Ishikawa (cell line): ENCODE measurements at regions not wholly inside any gene's neighbourhood (a gene's known extent, or its start where the extent isn't known, plus 50 kb on each side); places are given as distances from the start of the nearest gene placed in this dataset.

Experiments
- CEBPB ChIP-seq: IDR thresholded peaks from 2 replicates; pipeline ENCODE4 v1.6.1; 2012
- CREB1 ChIP-seq: IDR thresholded peaks from 2 replicates; pipeline ENCODE4 v1.6.1; 2012; ENCODE audit warnings: low read depth
- EGR1 ChIP-seq: IDR thresholded peaks from 2 replicates; pipeline ENCODE4 v1.6.1; 2012
- EP300 ChIP-seq: IDR thresholded peaks from 2 replicates; pipeline ENCODE4 v1.6.1; 2012; ENCODE audit warnings: borderline replicate concordance
- FOXM1 ChIP-seq: IDR thresholded peaks from 2 replicates; pipeline ENCODE4 v1.6.1; 2012; ENCODE audit warnings: low read depth, borderline replicate concordance
- MAX ChIP-seq: IDR thresholded peaks from 2 replicates; pipeline ENCODE4 v1.6.1; 2012
- NFIC ChIP-seq: IDR thresholded peaks from 2 replicates; pipeline ENCODE4 v1.6.1; 2012
- RAD21 ChIP-seq: IDR thresholded peaks from 2 replicates; pipeline ENCODE4 v1.6.1; 2012; ENCODE audit warnings: low read depth
- REST ChIP-seq: IDR thresholded peaks from 2 replicates; pipeline ENCODE4 v1.6.1; 2012; ENCODE audit warnings: low read depth, mild to moderate bottlenecking
- TAF1 ChIP-seq: IDR thresholded peaks from 2 replicates; pipeline ENCODE4 v1.6.1; 2012; ENCODE audit warnings: low read depth, mild to moderate bottlenecking
- TCF12 ChIP-seq: IDR thresholded peaks from 2 replicates; pipeline ENCODE4 v1.6.1; 2012; ENCODE audit warnings: low read depth
- TEAD4 ChIP-seq: IDR thresholded peaks from 2 replicates; pipeline ENCODE4 v1.6.1; 2012
- USF1 ChIP-seq: IDR thresholded peaks from 2 replicates; pipeline ENCODE4 v1.6.1; 2012
- YY1 ChIP-seq: IDR thresholded peaks from 2 replicates; pipeline ENCODE4 v1.6.1; 2012; ENCODE audit warnings: low read depth
- ZBTB7A ChIP-seq: IDR thresholded peaks from 2 replicates; pipeline ENCODE4 v1.6.1; 2012; ENCODE audit warnings: low read depth

- TF ChIP-seq RAD21 (no peak), TEAD4 (no peak), USF1 (no peak), CREB1 (no peak), EGR1 (no peak)
These were observed 986.1 kb upstream of the FLRT2 start for GRCh38 chr14:84543859-84544258.

- TF ChIP-seq ZBTB7A (no peak), USF1 (no peak)
These were observed 985.3 kb upstream of the FLRT2 start for GRCh38 chr14:84544486-84545131.

- TF ChIP-seq USF1 (no peak), TAF1 (no peak), EGR1 (no peak), CEBPB (no peak)
These were observed 983.7 kb upstream of the FLRT2 start for GRCh38 chr14:84546236-84546635.

- TF ChIP-seq YY1 (no peak), RAD21 (no peak), USF1 (no peak), CREB1 (no peak), REST (no peak), NFIC (no peak), EGR1 (no peak)
These were observed 975.8 kb upstream of the FLRT2 start for GRCh38 chr14:84554136-84554535.

GRCh38 chr14:84555493-84555892, 974.5 kb upstream of the FLRT2 start:
- TF ChIP-seq REST (no peak), FOXM1 (no peak), ZBTB7A (no peak), RAD21 (no peak)

- no peak for TF ChIP-seq CEBPB
- TF ChIP-seq YY1, result no peak
- TF ChIP-seq NFIC, result no peak
- TF ChIP-seq USF1, result no peak
- no peak for TF ChIP-seq TCF12
These were observed 963.8 kb upstream of the FLRT2 start for GRCh38 chr14:84566109-84566508.

- TF ChIP-seq MAX (no peak), CEBPB (no peak), EP300 (no peak), TAF1 (no peak), YY1 (no peak), USF1 (no peak), TEAD4 (no peak), ZBTB7A (no peak), TCF12 (no peak), REST (no peak), NFIC (no peak), EGR1 (no peak), CREB1 (no peak), RAD21 (no peak), FOXM1 (no peak)
These were observed 954.3 kb upstream of the FLRT2 start for GRCh38 chr14:84575681-84576080.
